ENCODE measurements at regions not wholly inside any gene's neighbourhood (a gene's known extent, or its start where the extent isn't known, plus 50 kb on each side); places are given as distances from the start of the nearest gene placed in this dataset.
A peak's percentile ranks its signal among the peaks of the same experiment; 100 is the strongest.

GRCh38 chr6:104573350-104573749 lies 286.4 kb downstream of the HACE1 start:
- DNase-seq, result no peak

DNA sequence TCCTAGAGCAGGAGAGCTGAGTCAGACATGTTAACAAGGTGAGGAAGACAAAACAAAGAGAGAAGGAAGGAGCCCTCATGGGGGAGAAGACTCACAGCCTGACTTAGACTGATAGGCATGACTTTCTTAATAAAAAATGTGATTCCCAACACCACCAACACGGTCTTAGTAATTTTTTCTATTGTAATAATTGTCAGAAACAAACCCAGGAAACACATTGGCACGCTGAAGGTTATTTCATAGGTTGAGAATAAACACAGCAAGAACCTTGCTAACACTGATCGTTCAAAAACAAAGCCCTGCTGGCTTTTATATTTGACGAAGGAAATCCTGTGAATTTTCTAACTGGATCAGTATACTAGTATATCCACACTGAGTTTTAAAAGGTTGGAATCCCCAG lies 286.8 kb downstream of the HACE1 start:
- DNase-seq, result no peak

DNA sequence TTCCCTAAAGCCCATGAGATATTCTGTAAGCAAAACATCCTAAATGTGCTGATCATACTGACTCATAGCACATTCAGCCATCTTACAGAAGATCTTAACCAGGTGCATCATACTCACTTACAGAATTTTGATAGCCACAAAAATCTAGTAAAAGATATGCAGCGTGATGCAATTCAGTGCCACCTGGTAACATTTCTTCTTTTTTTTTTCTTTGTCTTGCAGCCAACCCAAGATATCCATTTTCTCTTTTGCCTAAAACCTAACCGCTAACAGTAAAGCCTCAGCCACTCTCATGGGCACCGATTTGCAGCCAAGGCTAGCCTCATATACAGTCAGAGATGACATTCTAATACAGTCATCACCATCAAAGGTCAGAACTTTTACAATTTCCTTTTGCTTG lies 293.3 kb downstream of the HACE1 start:
- DNase-seq, result no peak

- no peak for DNase-seq
Observed at GRCh38 chr6:104563306-104563705, 296.4 kb downstream of the HACE1 start.

GRCh38 chr6:104559435-104560202 lies 300.1 kb downstream of the HACE1 start:
- no peak for DNase-seq

DNA sequence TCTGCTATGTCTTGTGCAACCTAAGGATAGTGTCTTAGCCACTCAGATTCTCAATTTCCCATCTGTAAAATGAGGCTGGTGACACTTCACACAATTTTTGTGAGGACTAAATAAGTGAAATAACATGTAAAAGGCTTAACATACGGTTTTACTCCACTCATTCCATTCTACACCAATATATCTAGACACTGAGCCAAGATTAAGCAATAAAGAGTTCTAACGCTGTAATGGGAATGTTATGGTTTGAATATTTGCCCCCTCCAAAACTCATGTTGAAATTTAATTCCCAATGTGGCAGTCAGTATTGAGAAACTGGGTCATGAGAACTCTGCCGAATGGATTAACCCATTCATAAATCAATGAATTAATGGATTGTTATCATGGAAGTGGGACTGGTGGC lies 301.0 kb downstream of the HACE1 start:
- DNase-seq, result no peak

- DNase-seq, result no peak
Observed at GRCh38 chr6:104548297-104548696, 311.4 kb downstream of the HACE1 start.

DNA sequence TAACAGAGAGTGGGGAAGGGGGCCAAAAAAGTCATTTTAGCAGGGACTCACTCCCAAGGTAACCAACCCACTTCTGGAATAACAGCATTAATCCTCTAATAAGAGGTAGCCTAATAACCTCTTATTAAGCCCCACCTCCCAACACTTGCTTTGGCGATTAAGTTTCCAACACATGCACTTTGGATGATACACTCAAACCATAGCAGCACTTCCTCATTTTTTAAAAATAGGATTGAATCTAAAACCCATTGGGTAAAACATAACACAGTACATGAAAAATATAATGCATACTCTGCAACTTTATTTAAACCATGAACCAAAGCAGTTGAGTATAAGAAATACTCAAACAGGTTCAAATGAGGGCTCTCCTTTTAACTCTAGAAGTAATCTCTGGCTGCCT lies 318.3 kb downstream of the HACE1 start:
- DNase-seq, result no peak

DNA sequence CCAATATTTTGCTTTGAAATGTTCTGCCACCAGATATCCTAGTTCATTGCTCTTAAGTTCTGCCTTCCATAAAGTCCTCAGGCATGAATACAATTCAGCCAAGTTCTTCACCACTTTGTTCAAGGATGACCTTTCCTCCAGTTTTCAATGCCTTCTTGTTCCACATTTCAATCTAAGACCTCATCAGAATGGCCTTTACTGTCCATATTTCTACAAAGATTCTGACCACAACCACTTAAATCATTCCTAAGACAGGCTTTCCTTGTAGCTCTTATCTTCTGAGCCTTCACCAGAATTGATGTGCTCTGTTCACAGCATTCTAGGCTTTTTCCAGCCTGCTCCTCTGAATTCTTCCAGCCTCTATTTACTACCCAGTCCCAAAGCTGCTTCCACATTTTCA lies 319.0 kb downstream of the HACE1 start:
- no peak for DNase-seq

GRCh38 chr6:104539173-104539572 lies 320.5 kb downstream of the HACE1 start:
- DNase-seq, result no peak

GRCh38 chr6:104537872-104538271 lies 321.8 kb downstream of the HACE1 start:
- DNase-seq, result no peak

- DNase-seq, result no peak
Observed at GRCh38 chr6:104537180-104537579, 322.5 kb downstream of the HACE1 start.

DNA sequence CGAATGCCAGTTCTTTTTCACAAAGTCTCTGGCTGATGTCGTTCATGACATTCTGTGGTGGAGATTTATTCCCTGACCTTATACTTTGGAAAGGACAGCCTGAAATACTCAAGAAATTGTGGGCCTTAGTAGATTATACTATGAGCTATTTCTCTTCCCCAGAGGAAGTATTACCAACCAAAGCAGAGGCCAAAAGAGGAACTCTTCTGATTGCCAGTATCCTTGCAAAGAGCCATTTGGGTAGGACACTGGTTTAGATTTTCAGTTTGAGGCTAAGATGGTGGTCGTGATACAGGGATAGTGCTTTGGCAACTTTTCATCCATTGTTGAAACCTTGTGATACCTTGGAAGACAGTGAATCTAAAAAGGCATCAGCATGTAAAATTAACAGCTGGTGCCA lies 327.3 kb downstream of the HACE1 start:
- no peak for DNase-seq

- no peak for DNase-seq
Observed at GRCh38 chr6:104531646-104532045, 328.1 kb downstream of the HACE1 start.

DNA sequence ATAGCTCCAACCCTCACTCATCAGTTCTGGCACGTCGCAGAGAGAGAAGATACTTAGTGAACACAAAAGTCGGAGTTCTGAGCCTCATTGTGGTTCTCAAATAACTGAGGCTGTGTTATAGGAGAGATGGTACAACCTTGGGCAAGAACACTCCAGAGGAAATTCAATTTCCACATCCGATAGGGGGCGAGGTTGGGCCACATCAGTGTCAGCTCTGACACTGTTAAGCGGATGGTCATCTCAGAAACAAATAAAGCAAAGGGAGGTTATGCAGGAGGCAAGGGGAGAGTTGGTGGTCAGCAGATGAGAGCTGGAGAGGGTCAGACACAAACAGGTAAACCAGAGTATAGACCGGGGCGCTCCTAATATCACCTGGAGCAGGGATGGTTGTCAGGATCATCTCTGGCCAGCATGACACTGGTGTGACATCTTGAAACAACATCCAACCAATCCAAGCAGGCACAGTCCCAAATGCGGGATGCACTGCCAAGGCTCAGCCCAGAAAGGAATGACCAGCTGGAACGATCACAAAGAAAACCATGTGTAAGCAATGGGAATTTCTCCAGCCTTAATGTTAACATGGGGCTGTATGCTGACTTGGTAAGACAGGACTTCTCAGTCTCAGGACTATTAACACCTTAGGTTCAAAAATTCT lies 331.8 kb downstream of the HACE1 start:
- no peak for DNase-seq

GRCh38 chr6:104527311-104527710 lies 332.4 kb downstream of the HACE1 start:
- no peak for DNase-seq

DNA sequence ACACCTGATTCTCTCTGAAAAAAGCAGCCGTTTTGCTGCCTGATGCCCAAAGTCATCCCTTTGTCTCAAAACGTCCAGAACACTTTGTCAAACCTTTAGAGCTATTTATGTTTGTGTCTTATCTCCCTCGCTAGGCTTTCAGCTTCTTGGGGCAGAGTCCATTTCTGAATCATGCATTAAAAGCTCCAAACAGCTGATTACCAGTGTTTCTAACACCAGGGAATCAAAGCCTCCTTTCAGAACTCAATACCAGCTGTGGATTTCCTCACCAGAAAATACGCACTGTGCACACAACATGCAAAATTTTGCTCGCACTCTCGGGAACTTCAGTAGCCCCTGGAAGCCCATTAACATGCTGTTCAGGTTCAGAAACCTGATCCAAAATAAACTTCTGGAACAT lies 333.3 kb downstream of the HACE1 start:
- DNase-seq, result no peak

GRCh38 chr6:104525677-104526322 lies 333.9 kb downstream of the HACE1 start:
- DNase-seq, result peak; percentile 50

- DNase-seq, result no peak
Observed at GRCh38 chr6:104522533-104522932, 337.2 kb downstream of the HACE1 start.

- DNase-seq, result no peak
Observed at GRCh38 chr6:104521176-104521575, 338.5 kb downstream of the HACE1 start.

- DNase-seq, result no peak
Observed at GRCh38 chr6:104519566-104519965, 340.2 kb downstream of the HACE1 start.

- DNase-seq, result no peak
Observed at GRCh38 chr6:104509355-104509754, 350.4 kb downstream of the HACE1 start.

DNA sequence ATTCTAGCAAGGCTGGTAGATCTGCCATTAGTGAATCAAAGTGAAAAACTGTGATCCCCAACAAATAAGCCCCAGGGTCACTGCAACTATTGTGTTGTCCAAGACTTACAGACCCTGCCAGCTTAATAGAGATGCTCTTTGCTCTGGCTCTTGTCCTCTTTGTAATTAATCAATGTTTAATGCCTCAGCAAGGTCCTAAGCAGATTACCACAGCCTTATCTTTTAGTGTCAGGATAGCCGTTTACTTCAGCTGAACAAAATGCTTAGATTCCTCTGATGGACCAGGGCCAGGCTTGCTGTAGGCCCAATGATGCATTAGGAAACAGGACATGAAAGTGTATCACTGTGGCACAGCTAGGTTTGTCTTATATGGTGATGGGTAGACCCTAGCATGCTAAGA lies 353.3 kb downstream of the HACE1 start:
- DNase-seq, result no peak

- no peak for DNase-seq
Observed at GRCh38 chr6:104505838-104506237, 353.9 kb downstream of the HACE1 start.

All from activated CD4-positive, alpha-beta T cell treated with anti-CD3 and anti-CD28 coated beads, Interleukin-2, amount 50 U/mL, for 1 hour (primary cell).